ENCODE measurements at regions not wholly inside any gene's neighbourhood (a gene's known extent, or its start where the extent isn't known, plus 50 kb on each side); places are given as distances from the start of the nearest gene placed in this dataset.

DNA sequence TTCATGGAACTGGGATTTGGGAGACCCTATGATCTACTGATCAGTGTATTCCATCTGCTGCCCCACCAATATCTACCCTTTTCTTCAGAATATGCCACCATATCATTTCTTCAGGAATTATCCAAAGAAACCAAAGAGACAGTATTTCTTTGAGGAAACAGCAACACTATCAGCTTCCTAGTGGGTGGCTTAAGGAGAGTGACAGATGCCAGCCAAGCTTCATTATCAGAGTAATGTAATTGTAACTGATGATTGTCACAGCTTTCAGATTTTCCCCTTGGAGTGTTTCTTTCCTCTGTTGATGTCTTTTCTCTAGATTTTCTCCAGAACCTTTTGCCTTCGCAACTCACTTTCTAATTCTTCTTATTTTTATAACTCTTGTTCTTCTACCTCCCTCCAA is 934.4 kb upstream of the LRRN3 start:
- no peak for DNase-seq
- H3K27me3 Mint-ChIP-seq = no peaks in the 10 kb centered on the region
- no peaks in the 10 kb centered on the region for H3K36me3 Mint-ChIP-seq
- no peak overlapping the region for H3K27ac Mint-ChIP-seq
- H3K4me3 Mint-ChIP-seq = no peak overlapping the region
- H3K4me1 Mint-ChIP-seq = no peaks in the 10 kb centered on the region
- CTCF ChIA-PET = no interaction called here
- H3K9me3 Mint-ChIP-seq = no peaks in the 10 kb centered on the region

DNA sequence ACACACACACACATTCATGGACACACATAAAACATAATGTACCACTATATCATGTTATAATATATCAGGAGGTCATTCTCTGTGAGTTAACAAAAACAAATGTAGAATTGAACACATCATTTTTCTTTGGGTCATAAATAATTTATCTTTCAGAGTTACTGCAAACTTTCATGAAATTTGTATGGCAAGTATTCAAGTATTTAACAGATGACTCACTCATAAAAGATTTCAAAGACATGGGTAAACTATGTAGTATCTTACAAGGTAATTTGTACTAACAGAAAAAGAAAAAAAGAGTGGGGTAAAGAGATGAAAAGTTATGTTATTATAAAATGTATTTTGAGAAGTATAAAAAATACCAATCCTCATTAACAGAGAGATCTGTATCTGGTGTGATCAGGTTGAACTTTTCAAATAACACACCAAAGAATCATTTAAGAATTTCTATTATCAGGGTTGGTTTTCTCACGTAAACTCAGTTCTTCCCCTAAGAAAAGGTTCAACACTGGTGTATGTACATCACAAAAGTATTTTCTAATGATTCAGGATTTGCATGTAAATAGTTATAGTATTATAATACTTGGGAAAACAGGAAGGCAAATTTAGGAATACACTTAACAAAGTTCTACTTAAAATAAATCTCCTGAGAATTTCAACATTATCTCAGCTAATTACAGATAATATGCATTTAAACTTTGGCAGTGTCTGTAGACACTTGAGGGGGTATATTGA is 933.1 kb upstream of the LRRN3 start:
- H3K27ac Mint-ChIP-seq = no peak overlapping the region
- no peaks in the 10 kb centered on the region for H3K36me3 Mint-ChIP-seq
- no peak for DNase-seq
- no peak overlapping the region for H3K4me3 Mint-ChIP-seq
- H3K4me1 Mint-ChIP-seq = no peaks in the 10 kb centered on the region
- CTCF ChIA-PET = no interaction called here
- no peaks in the 10 kb centered on the region for H3K27me3 Mint-ChIP-seq
- H3K9me3 Mint-ChIP-seq = no peaks in the 10 kb centered on the region

DNA sequence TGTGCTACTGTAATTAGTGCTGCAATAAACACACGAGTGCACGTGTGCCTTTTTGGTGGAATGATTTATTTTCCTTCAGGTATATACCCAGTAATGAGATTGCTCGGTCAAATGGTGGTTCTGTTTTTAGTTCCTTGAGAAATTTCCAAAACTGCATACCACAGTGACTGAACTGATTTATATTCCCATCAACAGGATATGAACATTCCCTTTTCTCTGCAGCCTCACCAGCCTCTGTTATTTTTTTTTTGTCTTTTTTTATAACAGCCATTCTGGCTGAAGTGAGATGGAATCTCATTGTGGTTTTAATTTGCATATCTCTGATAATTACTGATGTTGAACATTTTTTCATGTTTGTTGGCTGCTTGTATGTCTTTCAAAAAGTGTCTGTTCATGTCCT is 922.9 kb upstream of the LRRN3 start:
- no peak overlapping the region for H3K27ac Mint-ChIP-seq

DNA sequence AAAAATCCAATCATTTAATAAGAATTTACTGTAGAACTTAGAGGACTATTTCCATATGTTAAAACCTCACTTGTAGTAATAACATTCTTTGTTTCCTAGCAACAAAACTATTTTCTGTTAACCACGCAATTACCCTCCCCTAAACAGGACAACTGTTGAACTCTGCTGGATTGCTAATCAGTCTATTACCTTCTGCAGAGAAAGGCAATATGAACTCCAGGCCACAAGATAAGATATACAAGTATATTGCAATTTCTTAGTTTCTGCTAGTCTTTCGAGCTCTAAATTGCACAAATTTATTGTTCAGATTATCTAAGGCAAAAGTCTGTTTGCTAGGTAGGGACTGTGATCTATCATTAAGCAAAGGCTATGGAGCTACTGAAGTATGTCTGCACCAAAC is 920.1 kb upstream of the LRRN3 start:
- Mint-ChIP-seq H3K36me3 (no peaks in the 10 kb centered on the region), H3K4me1 (no peaks in the 10 kb centered on the region), H3K27me3 (no peaks in the 10 kb centered on the region), H3K9me3 (no peaks in the 10 kb centered on the region), H3K4me3 (no peak overlapping the region), H3K27ac (no peak overlapping the region)
- CTCF ChIA-PET = interaction anchor here (1.0 kb wide), 1 partner anchor 1448 kb away, joined by 3 read pairs; no protein-coding TSS in a partner anchor
- no peak for DNase-seq

More for the DNA sequence above, 922.9 kb upstream of the LRRN3 start:
- Mint-ChIP-seq H3K4me3 (no peak overlapping the region), H3K4me1 (no peaks in the 10 kb centered on the region), H3K36me3 (no peaks in the 10 kb centered on the region), H3K27me3 (no peaks in the 10 kb centered on the region), H3K9me3 (no peaks in the 10 kb centered on the region)
- no peak for DNase-seq
- CTCF ChIA-PET = interaction anchor here (1.0 kb wide), 1 partner anchor 323 kb away, joined by 3 read pairs; no protein-coding TSS in a partner anchor

DNA sequence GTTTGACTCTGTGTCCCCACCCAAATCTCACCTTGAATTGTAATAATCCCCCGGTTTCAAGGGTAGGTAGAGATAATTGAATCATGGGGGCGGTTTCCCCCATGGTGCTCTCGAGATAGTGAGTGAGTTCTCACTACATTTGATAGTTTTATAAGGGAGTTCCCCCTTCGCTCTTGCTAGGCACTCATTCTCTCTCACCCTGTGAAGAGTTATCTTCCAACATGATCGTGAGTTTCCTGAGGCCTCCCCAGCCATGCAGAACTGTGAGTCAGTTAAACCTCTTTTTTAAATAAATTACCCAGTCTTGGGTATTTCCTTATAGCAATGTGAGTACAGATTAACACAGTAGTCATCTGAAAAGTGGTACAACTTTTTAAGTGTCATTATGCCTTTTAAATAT is 913.5 kb upstream of the LRRN3 start:
- CTCF ChIA-PET = no interaction called here
- H3K27me3 Mint-ChIP-seq = no peaks in the 10 kb centered on the region
- no peak for DNase-seq
- no peaks in the 10 kb centered on the region for H3K9me3 Mint-ChIP-seq
- no peaks in the 10 kb centered on the region for H3K4me1 Mint-ChIP-seq
- H3K27ac Mint-ChIP-seq = no peak overlapping the region
- no peaks in the 10 kb centered on the region for H3K36me3 Mint-ChIP-seq
- no peak overlapping the region for H3K4me3 Mint-ChIP-seq

DNA sequence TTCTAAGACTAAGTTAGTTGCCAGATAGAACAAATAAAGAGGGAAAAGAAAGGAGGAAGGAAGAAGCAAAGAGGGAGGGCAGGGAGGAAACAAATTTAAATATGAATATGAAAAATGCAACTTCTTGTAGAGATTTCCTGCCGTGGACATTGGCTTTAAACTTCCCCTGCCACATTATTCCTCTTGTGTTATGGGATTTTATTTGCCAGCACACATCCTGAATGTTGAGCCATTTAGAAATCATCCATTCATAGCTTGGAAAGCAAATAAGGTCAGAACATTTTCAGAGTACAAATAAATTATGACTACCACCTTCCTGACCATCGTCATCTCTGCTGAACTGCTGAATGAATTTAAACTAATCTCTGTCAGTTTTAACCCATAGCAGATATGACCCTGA is 911.9 kb upstream of the LRRN3 start:
- Mint-ChIP-seq H3K36me3 (no peaks in the 10 kb centered on the region), H3K4me3 (no peak overlapping the region), H3K27ac (no peak overlapping the region), H3K4me1 (no peaks in the 10 kb centered on the region), H3K9me3 (no peaks in the 10 kb centered on the region), H3K27me3 (no peaks in the 10 kb centered on the region)
- DNase-seq = no peak
- CTCF ChIA-PET = no interaction called here

DNA sequence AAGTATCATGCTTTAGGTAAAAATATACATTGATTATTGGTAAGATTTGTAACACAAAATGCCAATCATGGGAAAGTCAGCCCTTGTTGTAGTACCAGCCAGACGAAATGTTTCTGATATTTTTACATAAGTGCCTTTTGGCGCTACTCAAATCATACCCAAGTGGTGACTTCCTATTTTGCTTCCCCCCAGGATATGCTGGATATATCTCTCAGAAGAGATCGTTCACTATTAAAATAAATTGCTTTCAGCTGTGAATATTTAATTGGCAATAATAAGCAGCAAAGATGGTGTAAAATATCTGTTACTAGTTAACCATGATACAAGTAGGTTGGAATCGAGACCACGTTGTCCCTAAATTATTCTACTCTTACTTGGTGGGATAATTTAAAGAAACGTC is 909.2 kb upstream of the LRRN3 start:
- no peak for DNase-seq
- Mint-ChIP-seq H3K4me1 (no peaks in the 10 kb centered on the region), H3K4me3 (no peak overlapping the region), H3K36me3 (no peaks in the 10 kb centered on the region), H3K27ac (no peak overlapping the region), H3K27me3 (no peaks in the 10 kb centered on the region), H3K9me3 (no peaks in the 10 kb centered on the region)
- CTCF ChIA-PET = no interaction called here

DNA sequence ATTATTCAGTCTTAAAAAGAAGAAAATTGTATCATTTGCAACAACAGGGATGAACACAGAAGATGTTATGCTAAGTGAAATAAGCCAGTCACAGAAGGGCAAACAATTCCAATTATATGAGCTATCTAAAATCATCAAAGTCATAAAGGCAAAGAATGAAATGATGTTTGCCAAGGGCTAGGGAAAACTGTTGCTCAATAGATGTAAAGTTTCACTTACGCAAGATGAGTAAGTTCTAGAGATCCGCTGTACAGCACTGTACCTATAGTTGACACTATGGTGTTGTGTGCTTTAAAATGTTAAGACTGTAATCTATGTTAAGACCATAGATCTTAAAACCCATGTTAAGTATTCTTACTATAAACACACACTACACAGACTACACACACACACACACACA is 904.6 kb upstream of the LRRN3 start:
- H3K36me3 Mint-ChIP-seq = no peaks in the 10 kb centered on the region
- no peaks in the 10 kb centered on the region for H3K27me3 Mint-ChIP-seq
- CTCF ChIA-PET = no interaction called here
- no peaks in the 10 kb centered on the region for H3K4me1 Mint-ChIP-seq
- no peak overlapping the region for H3K27ac Mint-ChIP-seq
- H3K4me3 Mint-ChIP-seq = no peak overlapping the region
- DNase-seq = no peak
- no peaks in the 10 kb centered on the region for H3K9me3 Mint-ChIP-seq

DNA sequence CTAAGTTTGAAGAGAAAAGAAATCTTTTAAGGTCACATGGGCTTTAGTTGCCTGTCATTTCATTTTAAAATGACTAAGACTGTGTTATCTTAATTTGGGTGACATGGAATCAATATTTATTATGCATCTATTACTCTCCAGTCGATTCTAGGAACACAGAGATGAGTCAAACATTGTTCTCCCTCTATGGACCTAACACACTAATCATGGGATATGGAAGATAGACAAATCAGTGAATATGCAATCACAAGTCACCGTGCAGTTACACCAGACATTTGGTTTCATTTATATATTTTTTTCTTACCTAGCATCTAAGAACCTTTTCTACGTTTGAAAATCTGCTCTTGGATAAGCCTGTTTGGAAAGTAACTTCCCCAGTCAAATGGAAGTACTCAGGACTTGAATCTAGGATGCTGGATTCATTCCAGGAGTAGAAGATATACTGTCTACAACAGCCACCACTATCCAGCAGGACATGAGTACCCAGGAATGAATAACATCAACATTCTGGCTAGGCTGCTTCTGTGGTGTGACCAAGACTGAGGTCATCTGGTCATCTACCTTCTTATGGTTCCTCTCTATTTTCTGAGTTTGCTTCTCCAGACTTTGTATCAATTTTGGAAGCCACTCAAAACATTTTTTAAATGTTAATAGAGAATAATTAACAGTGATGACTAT is 902.9 kb upstream of the LRRN3 start:
- CTCF ChIA-PET = no interaction called here
- Mint-ChIP-seq H3K4me3 (no peak overlapping the region), H3K27ac (no peak overlapping the region), H3K9me3 (no peaks in the 10 kb centered on the region), H3K4me1 (no peaks in the 10 kb centered on the region), H3K27me3 (no peaks in the 10 kb centered on the region), H3K36me3 (no peaks in the 10 kb centered on the region)
- DNase-seq = no peak

DNA sequence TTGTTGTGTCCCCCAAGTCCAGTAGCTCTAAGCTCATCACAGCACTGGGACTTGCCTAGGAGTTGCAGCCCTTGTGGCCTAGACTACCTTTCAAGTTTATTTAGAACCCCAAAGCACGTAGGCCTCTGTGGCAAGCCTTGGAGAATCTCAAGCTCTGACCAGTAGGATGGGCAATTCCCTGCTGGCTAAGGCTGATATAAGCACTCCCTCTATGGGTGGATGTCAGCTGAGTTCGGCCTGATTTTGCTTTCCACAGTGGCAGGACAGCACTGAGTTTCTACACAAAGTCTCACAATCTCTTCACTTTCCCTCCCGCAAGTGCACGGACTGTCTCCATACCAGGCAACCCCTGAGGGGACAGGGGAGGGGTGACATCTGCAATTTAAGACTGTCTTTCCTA is 886.4 kb upstream of the LRRN3 start:
- no peak for DNase-seq
- H3K36me3 Mint-ChIP-seq = no peaks in the 10 kb centered on the region
- no peaks in the 10 kb centered on the region for H3K27me3 Mint-ChIP-seq
- no peak overlapping the region for H3K4me3 Mint-ChIP-seq
- no peaks in the 10 kb centered on the region for H3K4me1 Mint-ChIP-seq
- CTCF ChIA-PET = no interaction called here
- no peaks in the 10 kb centered on the region for H3K9me3 Mint-ChIP-seq
- H3K27ac Mint-ChIP-seq = no peak overlapping the region

DNA sequence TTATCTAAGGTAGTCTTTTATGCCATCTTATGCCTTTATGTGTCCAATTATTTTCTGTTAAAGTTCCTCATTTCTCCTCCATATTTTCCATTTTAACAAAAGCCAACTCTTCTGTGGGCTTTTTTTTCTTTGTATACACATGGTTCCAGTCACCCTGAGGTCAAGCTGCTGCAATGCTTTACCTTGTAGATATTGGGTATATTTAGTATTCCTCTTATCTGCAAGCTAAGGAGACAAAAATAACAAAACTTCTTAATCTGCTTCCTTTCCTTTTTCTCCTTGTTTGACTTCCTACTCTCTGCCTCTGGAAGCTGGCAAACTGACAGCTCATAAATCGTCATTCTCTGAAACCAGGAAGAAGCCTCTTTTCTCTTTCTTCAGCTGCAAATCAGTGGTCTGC is 885.0 kb upstream of the LRRN3 start:
- H3K27ac Mint-ChIP-seq = no peak overlapping the region
- no peaks in the 10 kb centered on the region for H3K9me3 Mint-ChIP-seq
- H3K4me3 Mint-ChIP-seq = no peak overlapping the region
- CTCF ChIA-PET = no interaction called here
- no peaks in the 10 kb centered on the region for H3K27me3 Mint-ChIP-seq
- no peaks in the 10 kb centered on the region for H3K36me3 Mint-ChIP-seq
- no peak for DNase-seq
- H3K4me1 Mint-ChIP-seq = no peaks in the 10 kb centered on the region

DNA sequence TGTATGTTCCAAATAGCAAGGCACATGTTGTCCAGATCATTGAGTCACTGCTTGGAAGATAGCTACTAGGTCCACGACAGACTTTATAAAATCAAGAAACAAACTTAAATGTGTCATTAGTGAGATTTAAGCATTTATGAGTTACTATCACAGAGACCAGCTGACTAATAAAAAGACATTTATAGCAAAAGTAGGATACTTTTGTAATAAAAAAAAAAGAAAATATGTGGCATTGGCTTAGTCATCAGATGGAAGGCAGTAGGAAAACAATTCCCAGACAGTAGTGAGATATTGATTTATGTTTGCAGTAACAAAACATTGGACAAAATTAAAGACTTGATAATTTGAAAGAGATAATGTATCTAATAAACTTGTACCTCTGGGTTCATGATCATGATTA is 881.0 kb upstream of the LRRN3 start:
- no peak for DNase-seq
- no peak overlapping the region for H3K4me3 Mint-ChIP-seq
- H3K27me3 Mint-ChIP-seq = no peaks in the 10 kb centered on the region
- no peaks in the 10 kb centered on the region for H3K4me1 Mint-ChIP-seq
- CTCF ChIA-PET = no interaction called here
- H3K36me3 Mint-ChIP-seq = no peaks in the 10 kb centered on the region
- peaks cover 7% of the 10 kb centered on the region for H3K9me3 Mint-ChIP-seq
- H3K27ac Mint-ChIP-seq = no peak overlapping the region

DNA sequence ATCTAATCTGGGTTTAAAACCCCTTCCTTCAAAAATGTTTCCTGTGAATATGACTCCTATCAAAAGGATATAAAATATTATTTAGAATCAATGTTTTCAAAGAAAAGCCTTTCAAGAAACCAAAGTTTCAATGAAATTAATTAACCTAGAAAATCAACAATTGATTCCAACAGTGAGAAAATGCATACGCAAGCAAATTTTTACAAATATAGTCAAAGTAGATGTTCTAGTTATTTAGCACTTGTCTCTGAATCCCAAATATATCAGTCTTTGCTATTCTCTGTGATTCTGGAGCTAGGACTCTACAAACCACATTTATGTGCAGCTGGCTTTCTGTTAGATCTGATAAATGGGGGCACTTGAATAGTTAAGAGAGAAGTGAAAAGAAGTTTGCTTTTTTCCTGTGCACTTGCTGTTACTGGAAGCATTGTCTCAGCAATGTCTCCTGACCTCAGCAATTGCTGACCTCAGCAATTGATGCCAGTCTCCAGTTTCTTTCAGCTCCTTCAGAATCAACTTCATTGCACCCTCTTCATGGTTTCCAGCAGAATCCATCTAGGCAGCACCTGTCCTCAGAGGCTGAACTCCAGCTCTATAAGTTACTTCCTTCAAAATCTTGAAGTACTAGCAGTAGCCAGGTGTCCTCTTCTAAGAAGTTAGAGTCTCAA is 879.9 kb upstream of the LRRN3 start:
- Mint-ChIP-seq H3K9me3 (peaks cover 7% of the 10 kb centered on the region), H3K4me1 (no peaks in the 10 kb centered on the region), H3K36me3 (no peaks in the 10 kb centered on the region), H3K27me3 (no peaks in the 10 kb centered on the region), H3K4me3 (no peak overlapping the region), H3K27ac (no peak overlapping the region)
- CTCF ChIA-PET = no interaction called here
- no peak for DNase-seq

DNA sequence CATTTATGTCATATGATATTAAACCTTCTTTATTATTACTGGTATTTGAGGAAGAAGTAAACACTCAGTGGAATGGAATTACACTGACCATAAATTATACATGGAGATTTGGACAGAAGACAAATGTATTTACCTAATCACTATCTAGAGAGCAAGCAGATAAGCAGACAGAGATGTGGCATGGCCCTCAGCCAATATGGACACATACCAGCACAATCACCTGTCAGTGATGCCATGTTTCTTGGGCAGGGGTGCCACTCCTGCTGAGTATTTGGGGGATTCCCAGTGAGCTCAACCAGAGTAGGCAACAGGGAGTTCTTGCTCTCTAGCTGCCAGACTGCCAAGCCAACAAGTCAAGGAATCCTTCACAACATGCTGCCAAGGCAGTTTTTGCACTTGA is 866.3 kb upstream of the LRRN3 start:
- Mint-ChIP-seq H3K36me3 (no peaks in the 10 kb centered on the region), H3K9me3 (no peaks in the 10 kb centered on the region), H3K27me3 (no peaks in the 10 kb centered on the region), H3K4me3 (no peak overlapping the region), H3K4me1 (no peaks in the 10 kb centered on the region), H3K27ac (no peak overlapping the region)
- DNase-seq = no peak
- CTCF ChIA-PET = no interaction called here

DNA sequence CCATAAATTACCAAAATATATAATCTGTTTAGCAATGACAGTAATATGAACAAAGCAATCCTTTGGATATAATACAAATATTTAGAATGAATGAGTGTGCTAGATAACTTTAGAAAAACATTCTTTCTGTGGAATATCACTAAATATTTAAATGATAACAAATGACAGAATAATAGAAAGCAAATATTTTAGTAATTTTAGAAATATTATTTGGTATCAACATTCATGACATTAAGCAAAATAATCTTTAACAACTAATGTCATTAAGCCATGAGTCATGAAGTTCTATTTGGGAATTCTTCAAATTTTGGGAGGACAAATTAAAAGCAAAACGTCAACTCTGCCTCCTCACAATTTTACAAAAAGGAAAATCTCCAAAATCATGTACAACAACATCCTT is 844.8 kb upstream of the LRRN3 start:
- peaks cover 2% of the 10 kb centered on the region for H3K9me3 Mint-ChIP-seq
- CTCF ChIA-PET = no interaction called here
- no peaks in the 10 kb centered on the region for H3K27me3 Mint-ChIP-seq
- no peak for DNase-seq
- H3K4me1 Mint-ChIP-seq = no peaks in the 10 kb centered on the region
- no peak overlapping the region for H3K27ac Mint-ChIP-seq
- no peaks in the 10 kb centered on the region for H3K36me3 Mint-ChIP-seq
- H3K4me3 Mint-ChIP-seq = no peak overlapping the region

All from activated naive CD4-positive, alpha-beta T cell treated with anti-CD3 and anti-CD28 coated beads, Interleukin-2, amount 10 ng/mL, durations not matched to agents 7 days and 5 days (primary cell).